HepG2 (cell line): ENCODE measurements at regions not wholly inside any gene's neighbourhood (a gene's known extent, or its start where the extent isn't known, plus 50 kb on each side); places are given as distances from the start of the nearest gene placed in this dataset.

Experiments used
- ATAC-seq: fragments of 200-7000 bp; cut with Tn5 transposase; 3 replicates; pipeline ENCODE4 v1.9.1; 2020; ENCODE audit warnings: mild to moderate bottlenecking, moderate library complexity
- BruUV-seq: library from RNA; stranded (reverse); fragments of 400-500 nt; replicated peaks from 2 replicates; lab custom pipeline; 2021; lab: Mats Ljungman, UMichigan
- CTCF ChIA-PET: fragments of 300-600 bp; formaldehyde crosslinking; extraction: SDS; loops from one replicate; lab custom pipeline; 2021; ENCODE audit warnings: low total read pairs, inconsistent platforms, low intra/inter-chr PET ratio; lab: Yijun Ruan, JAX
- POLR2A ChIA-PET: fragments of 350-600 bp; sonication (Branson Sonifier 250); formaldehyde crosslinking; loops from one replicate; lab custom pipeline; 2020; ENCODE audit warnings: antibody characterized with exemption, inconsistent platforms; lab: Yijun Ruan, JAX
- DNase-seq: peaks from one replicate; pipeline ENCODE4 v3.0.0-alpha.2; 2015; ENCODE audit warnings: low spot score
- FAIRE-seq: peaks from 3 replicates; lab custom pipeline; 2011; peaks lifted over from hg19 to GRCh38; lab: Jason Lieb, UNC
- H2AFZ ChIP-seq: one replicate; pipeline ENCODE4 v1.6.1; 2011; ENCODE audit warnings: low read length, inconsistent platforms
- H3K27ac ChIP-seq: fragments of 300-600 bp; 3 replicates; pipeline ENCODE4 v1.8.0; 2011; ENCODE audit warnings: mixed run types, mild to moderate bottlenecking, mixed read lengths, low read length, inconsistent platforms; ENCODE audit not compliant: insufficient read depth; ENCODE audit errors: extremely low read length
- H3K27me3 ChIP-seq, 2 experiments: fragments of 200-600 bp in 1 of 2; 2 replicates in 1 of 2; 3 replicates in 1 of 2; pipeline versions ENCODE4 v1.6.0 to v1.8.0; 2011; ENCODE audit warnings: low read length in 2 of 2, mild to moderate bottlenecking in 2 of 2, moderate library complexity in 2 of 2, inconsistent platforms in 1 of 2; ENCODE audit not compliant: insufficient read depth in 2 of 2, control insufficient read depth in 1 of 2
- H3K36me3 ChIP-seq, 2 experiments: fragments of 200-600 bp in 1 of 2; replicated peaks in 1 of 2; 2 replicates in 1 of 2; 3 replicates in 1 of 2; pipeline versions ENCODE4 v1.5.1 to v1.8.0; 2011; ENCODE audit warnings: low read length in 2 of 2, inconsistent platforms in 1 of 2; ENCODE audit not compliant: insufficient read depth in 2 of 2, control insufficient read depth in 1 of 2
- H3K4me1 ChIP-seq: 2 replicates; pipeline ENCODE4 v1.5.1; 2012; ENCODE audit warnings: low read length, inconsistent platforms; ENCODE audit not compliant: insufficient read depth
- H3K4me2 ChIP-seq: 2 replicates; pipeline ENCODE4 v1.6.0; 2011; ENCODE audit warnings: low read depth, low read length, inconsistent platforms
- H3K4me3 ChIP-seq, 3 experiments: fragments of 200-600 bp in 1 of 3; sonication (generic), shearing (Covaris generic) in 1 of 3; replicated peaks in 1 of 3; 2 replicates each; pipeline ENCODE4 v1.5.1; 2011 to 2016; ENCODE audit warnings: low read length in 3 of 3, inconsistent platforms in 2 of 3, low read depth in 2 of 3, mild to moderate bottlenecking in 2 of 3, control low read depth in 1 of 3, mixed read lengths in 1 of 3; ENCODE audit not compliant: insufficient read depth in 1 of 3
- H3K79me2 ChIP-seq: one replicate; pipeline ENCODE4 v1.6.1; 2011; ENCODE audit warnings: low read length, inconsistent platforms; ENCODE audit not compliant: insufficient read depth
- H3K9ac ChIP-seq: 2 replicates; pipeline ENCODE4 v1.6.0; 2011; ENCODE audit warnings: mild to moderate bottlenecking, low read depth, low read length, inconsistent platforms; ENCODE audit not compliant: insufficient read depth
- H3K9me3 ChIP-seq: 2 replicates; pipeline ENCODE4 v1.5.1; 2012; ENCODE audit warnings: mild to moderate bottlenecking, low read length
- H4K20me1 ChIP-seq: 2 replicates; pipeline ENCODE4 v1.6.0; 2011; ENCODE audit warnings: inconsistent platforms, mild to moderate bottlenecking, low read length, moderate library complexity; ENCODE audit not compliant: insufficient read depth
- ARNTL ChIP-seq: sonication (generic); formaldehyde crosslinking; IDR thresholded peaks from 2 replicates; pipeline ENCODE4 v1.4.0; 2020; ENCODE audit warnings: mild to moderate bottlenecking, missing genetic modification reagents
- CEBPB ChIP-seq: IDR thresholded peaks from 2 replicates; pipeline ENCODE4 v1.6.1; 2011; ENCODE audit warnings: low read depth, low read length, improper control_type of control experiment, borderline replicate concordance
- CHCHD3 ChIP-seq: sonication (generic); formaldehyde crosslinking; IDR thresholded peaks from 2 replicates; pipeline ENCODE4 v1.8.0; 2022; ENCODE audit warnings: mild to moderate bottlenecking, missing genetic modification reagents, moderate library complexity
- FOXJ3 ChIP-seq: sonication (generic); formaldehyde crosslinking; IDR thresholded peaks from 2 replicates; pipeline ENCODE4 v1.4.0; 2020; ENCODE audit warnings: missing genetic modification reagents, mild to moderate bottlenecking, borderline replicate concordance
- FUBP1 ChIP-seq: sonication (generic); formaldehyde crosslinking; IDR thresholded peaks from 2 replicates; pipeline ENCODE4 v1.5.1; 2020; ENCODE audit warnings: missing genetic modification reagents, mild to moderate bottlenecking, borderline replicate concordance
- GATAD2A ChIP-seq: IDR thresholded peaks from 2 replicates; pipeline ENCODE4 v1.6.1; 2016
- HNF4A ChIP-seq: sonication (generic); formaldehyde crosslinking; IDR thresholded peaks from 2 replicates; pipeline ENCODE4 v1.4.0; 2020; ENCODE audit warnings: missing genetic modification reagents
- IKZF4 ChIP-seq: sonication (generic); formaldehyde crosslinking; IDR thresholded peaks from 2 replicates; pipeline ENCODE4 v1.5.1; 2020; ENCODE audit warnings: borderline replicate concordance, mild to moderate bottlenecking, low read depth, missing genetic modification reagents; ENCODE audit errors: not compliant biosample characterization
- JARID2 ChIP-seq: sonication (generic); formaldehyde crosslinking; IDR thresholded peaks from 2 replicates; pipeline ENCODE4 v1.8.1; 2023; ENCODE audit warnings: missing genetic modification reagents, inconsistent platforms; ENCODE audit not compliant: insufficient replicate concordance
- JUND ChIP-seq: sonication (generic); formaldehyde crosslinking; IDR thresholded peaks from 2 replicates; pipeline ENCODE4 v1.8.0; 2022; ENCODE audit warnings: mild to moderate bottlenecking, missing genetic modification reagents
- KLF12 ChIP-seq: sonication (generic); formaldehyde crosslinking; IDR thresholded peaks from 2 replicates; pipeline ENCODE4 v1.4.0; 2020; ENCODE audit warnings: missing genetic modification reagents, borderline replicate concordance
- KMT2A ChIP-seq: sonication (generic); formaldehyde crosslinking; IDR thresholded peaks from 2 replicates; pipeline ENCODE4 v1.4.0; 2020; ENCODE audit warnings: missing genetic modification reagents
- MED1 ChIP-seq: sonication (generic); formaldehyde crosslinking; IDR thresholded peaks from 2 replicates; pipeline ENCODE4 v1.4.0; 2020; ENCODE audit warnings: missing genetic modification reagents
- RAD21 ChIP-seq: fragments of 450-650 bp; formaldehyde crosslinking; IDR thresholded peaks from 2 replicates; pipeline ENCODE4 v1.5.0; 2020; ENCODE audit warnings: mild to moderate bottlenecking
- ZNF143 ChIP-seq: sonication (generic); formaldehyde crosslinking; IDR thresholded peaks from 2 replicates; pipeline ENCODE4 v1.4.0; 2020; ENCODE audit warnings: missing genetic modification reagents
- ZNF17 ChIP-seq: sonication (generic); formaldehyde crosslinking; IDR thresholded peaks from 2 replicates; pipeline ENCODE4 v1.5.0; 2020; ENCODE audit warnings: mild to moderate bottlenecking, missing genetic modification reagents
- ZNF318 ChIP-seq: sonication (generic); formaldehyde crosslinking; IDR thresholded peaks from 2 replicates; pipeline ENCODE4 v1.4.0; 2020; ENCODE audit warnings: mild to moderate bottlenecking, missing genetic modification reagents
- ZNF562 ChIP-seq: sonication (generic); formaldehyde crosslinking; IDR thresholded peaks from 2 replicates; pipeline ENCODE4 v1.8.0; 2022; ENCODE audit warnings: missing genetic modification reagents, borderline replicate concordance
- WGBS: methylation state at CpG from one replicate; pipeline ENCODE4 v1.1.6; 2017; ENCODE audit warnings: low lambda C conversion rate; 5-methylcytosine and 5-hydroxymethylcytosine counted together
- in situ Hi-C: cut with HindIII; loops from 2 replicates; pipeline ENCODE4 v1.10.0; 2017; ENCODE audit warnings: low pct_unique_long_range_greater_than_20kb; ENCODE audit not compliant: extremely low pct_ligation_motif_present
- intact Hi-C: fragments of 100-400 bp; cut with micrococcal nuclease; formaldehyde crosslinking; loops from one replicate; pipeline ENCODE4 v1.10.0; 2022; ENCODE audit not compliant: unreplicated experiment

DNA sequence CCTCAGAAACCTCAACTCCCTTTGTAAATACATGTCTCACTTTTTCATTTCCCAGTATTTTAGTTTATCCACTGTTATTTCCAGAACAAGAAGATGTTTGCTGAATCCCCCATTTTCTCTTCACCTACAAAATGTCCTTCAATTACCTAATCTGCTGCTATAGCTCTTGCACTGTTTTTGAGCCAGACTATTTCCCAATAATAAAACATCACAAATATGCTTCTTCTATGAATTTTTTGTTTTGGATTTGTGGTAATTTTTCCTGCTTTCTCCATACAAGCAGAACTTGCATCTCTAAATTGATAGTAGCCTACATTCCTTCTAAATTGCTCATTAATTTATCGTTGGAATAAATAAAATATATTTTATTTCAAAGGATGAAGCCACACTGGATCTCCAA, 199.6 kb upstream of the C1orf87 start:
- DNase-seq (no peak), FAIRE-seq (no peak), ATAC-seq (no peak)
- Histone ChIP-seq H2AFZ (no peak overlapping the region), H3K4me1 (0 out of 2 replicates have a peak, but pooled peaks cover 10% of the 10 kb centered on the region), H3K4me2 (no peak overlapping the region), H3K27me3 (no peaks in the 10 kb centered on the region), H3K9ac (no peak overlapping the region), H3K79me2 (no peaks in the 10 kb centered on the region), H3K27ac (no peak overlapping the region), H3K9me3 (no peaks in the 10 kb centered on the region), H3K4me3 (no peak overlapping the region), H4K20me1 (no peaks in the 10 kb centered on the region), H3K36me3 (no peaks in the 10 kb centered on the region)
- intact Hi-C loops: no loop called here
- in situ Hi-C loops: no loop called here
- POLR2A ChIA-PET: no interaction called here
- no TSS peak for BruUV-seq
- 2% methylated on average over 1 of the region's 1 CpG for WGBS
- CTCF ChIA-PET: no interaction called here
- TF ChIP-seq KLF12 (CRISPR knock-in tag) (no peak), ARNTL (no peak), HNF4A (CRISPR knock-in tag) (no peak), CEBPB (no peak), KMT2A (CRISPR knock-in tag) (no peak), ZNF318 (CRISPR knock-in tag) (no peak), JARID2 (no peak), MED1 (CRISPR knock-in tag) (no peak), ZNF143 (CRISPR knock-in tag) (no peak), ZNF562 (CRISPR knock-in tag) (no peak), ZNF17 (no peak), JUND (CRISPR knock-in tag) (no peak), CHCHD3 (no peak), RAD21 (CRISPR knock-in tag) (no peak), FUBP1 (CRISPR knock-in tag) (no peak), GATAD2A (CRISPR knock-in tag) (no peak), FOXJ3 (no peak), IKZF4 (CRISPR knock-in tag) (no peak)
